ENCODE measurements at regions not wholly inside any gene's neighbourhood (a gene's known extent, or its start where the extent isn't known, plus 50 kb on each side); places are given as distances from the start of the nearest gene placed in this dataset.

DNA sequence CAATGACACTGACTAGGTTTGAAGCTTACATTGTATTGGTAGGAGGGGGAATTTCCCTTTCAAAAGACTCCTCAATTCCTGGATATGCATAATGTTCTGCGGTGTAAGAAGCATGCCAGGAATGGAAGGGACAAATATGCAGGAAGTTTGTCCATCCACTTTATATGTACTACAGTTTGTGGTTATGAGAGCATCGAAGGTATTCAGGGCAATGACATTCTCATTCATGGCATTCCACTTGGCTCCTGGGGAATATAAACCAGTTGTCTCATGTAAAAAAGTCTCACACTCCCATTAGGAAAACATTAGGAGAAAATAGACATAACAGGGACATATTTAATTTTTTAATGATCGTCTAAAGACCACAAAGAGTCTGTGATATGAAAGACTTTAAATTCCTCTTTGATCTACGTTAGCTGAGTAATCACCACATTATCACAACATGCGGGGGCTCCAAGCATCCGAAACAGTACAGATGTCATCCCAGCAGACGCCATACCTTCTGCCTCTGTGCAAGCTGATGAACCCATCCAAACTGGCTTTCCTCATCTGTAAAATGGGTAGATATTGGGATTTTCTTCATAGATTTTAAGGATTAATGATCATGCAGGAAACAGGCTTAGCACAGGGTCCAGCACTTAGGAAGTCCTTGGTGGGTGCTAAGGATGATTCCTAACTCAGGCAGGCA is 675.3 kb downstream of the INHBA start:
- no peaks in the 10 kb centered on the region for H3K9me3 ChIP-seq (ENCODE audit: low read length)
- no peaks in the 10 kb centered on the region for H3K36me3 ChIP-seq (ENCODE audit: insufficient read depth, low read length)

DNA sequence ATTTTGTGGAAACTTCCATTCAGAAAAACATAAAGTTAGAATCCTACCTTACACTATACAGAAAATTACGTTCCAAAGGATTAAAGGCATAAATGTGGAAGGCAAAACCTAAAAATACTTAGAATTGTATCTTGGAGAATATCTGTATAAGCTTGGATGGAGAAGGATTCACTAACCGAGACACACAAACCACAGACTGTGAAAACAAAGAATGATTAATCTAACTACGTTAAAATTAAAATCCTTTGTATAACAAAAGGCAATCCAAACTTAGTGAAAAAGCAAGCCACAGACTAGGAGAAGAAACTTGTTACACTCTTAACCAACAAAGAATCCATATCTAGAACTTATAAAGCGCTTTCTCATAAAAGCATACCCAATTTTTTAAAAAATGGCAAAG is 678.8 kb downstream of the INHBA start:
- no peak overlapping the region for H3K4me3 ChIP-seq (ENCODE audit: low read length)
- H3K36me3 ChIP-seq (ENCODE audit: insufficient read depth, low read length) = no peaks in the 10 kb centered on the region
- no peak overlapping the region for H3K9ac ChIP-seq (ENCODE audit: low read length)
- no peak overlapping the region for H2AFZ ChIP-seq (ENCODE audit: low read length)
- DNase-seq = no peak
- no peaks in the 10 kb centered on the region for H3K9me3 ChIP-seq (ENCODE audit: low read length)
- no peaks in the 10 kb centered on the region for H4K20me1 ChIP-seq (ENCODE audit: insufficient read depth, low read depth, low read length)
- H3K9me2 ChIP-seq (replicated peaks; ENCODE audit: insufficient read depth, low read length) = no peaks in the 10 kb centered on the region
- H3K27ac ChIP-seq (ENCODE audit: low read length) = no peak overlapping the region
- no peaks in the 10 kb centered on the region for H3K79me2 ChIP-seq (ENCODE audit: low read length)
- H3K4me2 ChIP-seq (ENCODE audit: low read depth, low read length, poor library complexity, severe bottlenecking) = no peak overlapping the region
- H3K4me1 ChIP-seq (ENCODE audit: low read length) = no peaks in the 10 kb centered on the region
- no peaks in the 10 kb centered on the region for H3K27me3 ChIP-seq (ENCODE audit: low read length)

More for the DNA sequence above, 675.3 kb downstream of the INHBA start:
- Histone ChIP-seq H3K27ac (ENCODE audit: low read length) (no peak overlapping the region), H4K20me1 (ENCODE audit: insufficient read depth, low read depth, low read length) (no peaks in the 10 kb centered on the region), H3K4me1 (ENCODE audit: low read length) (no peaks in the 10 kb centered on the region), H3K27me3 (ENCODE audit: low read length) (no peaks in the 10 kb centered on the region), H3K79me2 (ENCODE audit: low read length) (no peaks in the 10 kb centered on the region), H3K9me2 (replicated peaks; ENCODE audit: insufficient read depth, low read length) (no peaks in the 10 kb centered on the region), H2AFZ (ENCODE audit: low read length) (no peak overlapping the region), H3K4me2 (ENCODE audit: low read depth, low read length, poor library complexity, severe bottlenecking) (no peak overlapping the region), H3K4me3 (ENCODE audit: low read length) (no peak overlapping the region), H3K9ac (ENCODE audit: low read length) (no peak overlapping the region)
- no peak for DNase-seq

DNA sequence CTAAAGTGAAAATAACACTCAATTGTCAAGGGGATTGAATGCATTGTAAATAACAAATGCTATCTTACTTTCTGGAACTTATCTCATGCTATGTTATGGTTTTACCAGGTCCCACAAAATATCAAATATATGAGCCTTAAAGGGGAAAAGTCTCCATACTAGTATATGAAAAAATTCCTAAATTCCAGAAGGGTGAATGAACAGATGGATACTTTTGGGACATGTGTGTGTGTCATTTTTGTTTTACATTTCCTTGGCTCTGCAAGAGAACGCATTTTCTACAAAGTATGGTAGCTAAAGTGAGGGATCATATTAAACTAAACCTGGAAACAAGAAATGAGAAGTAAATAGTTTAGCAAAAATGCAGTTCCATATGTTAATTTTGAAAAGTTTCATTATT is 682.8 kb downstream of the INHBA start:
- H3K36me3 ChIP-seq (ENCODE audit: insufficient read depth, low read length) = no peaks in the 10 kb centered on the region

DNA sequence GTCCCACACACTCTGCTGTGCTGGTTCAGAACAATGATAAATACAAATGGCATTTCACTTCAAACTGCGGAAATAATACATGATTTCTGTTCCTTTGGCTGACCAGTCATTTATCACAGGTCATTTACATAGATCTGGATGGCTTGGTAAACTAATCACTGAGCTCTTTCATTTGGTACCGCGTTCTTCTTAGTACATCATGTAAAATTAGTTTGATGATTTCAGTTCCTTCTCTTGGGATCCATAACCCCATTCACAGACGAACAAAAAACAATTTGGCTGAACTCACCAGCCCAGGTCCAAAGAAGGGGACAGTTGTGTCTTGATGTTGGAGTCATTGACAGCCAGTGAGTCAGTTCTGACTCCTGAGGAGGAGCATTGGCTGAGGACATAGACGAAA is 689.8 kb downstream of the INHBA start:
- H3K9me3 ChIP-seq (ENCODE audit: low read length) = no peaks in the 10 kb centered on the region
- H3K36me3 ChIP-seq (ENCODE audit: insufficient read depth, low read length) = no peaks in the 10 kb centered on the region
- no peak overlapping the region for H3K27ac ChIP-seq (ENCODE audit: low read length)
- H3K9me2 ChIP-seq (replicated peaks; ENCODE audit: insufficient read depth, low read length) = no peaks in the 10 kb centered on the region
- no peak overlapping the region for H3K4me2 ChIP-seq (ENCODE audit: low read depth, low read length, poor library complexity, severe bottlenecking)
- H3K79me2 ChIP-seq (ENCODE audit: low read length) = no peaks in the 10 kb centered on the region
- no peak overlapping the region for H3K9ac ChIP-seq (ENCODE audit: low read length)
- no peak overlapping the region for H3K4me3 ChIP-seq (ENCODE audit: low read length)
- no peak for DNase-seq
- H4K20me1 ChIP-seq (ENCODE audit: insufficient read depth, low read depth, low read length) = no peaks in the 10 kb centered on the region
- H2AFZ ChIP-seq (ENCODE audit: low read length) = no peak overlapping the region
- no peaks in the 10 kb centered on the region for H3K4me1 ChIP-seq (ENCODE audit: low read length)
- no peaks in the 10 kb centered on the region for H3K27me3 ChIP-seq (ENCODE audit: low read length)

More for the DNA sequence above, 682.8 kb downstream of the INHBA start:
- no peak for DNase-seq
- Histone ChIP-seq H3K4me3 (ENCODE audit: low read length) (no peak overlapping the region), H3K4me1 (ENCODE audit: low read length) (no peaks in the 10 kb centered on the region), H4K20me1 (ENCODE audit: insufficient read depth, low read depth, low read length) (no peaks in the 10 kb centered on the region), H3K4me2 (ENCODE audit: low read depth, low read length, poor library complexity, severe bottlenecking) (no peak overlapping the region), H3K9me2 (replicated peaks; ENCODE audit: insufficient read depth, low read length) (no peaks in the 10 kb centered on the region), H3K79me2 (ENCODE audit: low read length) (no peaks in the 10 kb centered on the region), H3K27me3 (ENCODE audit: low read length) (no peaks in the 10 kb centered on the region), H3K9ac (ENCODE audit: low read length) (no peak overlapping the region), H3K27ac (ENCODE audit: low read length) (no peak overlapping the region), H2AFZ (ENCODE audit: low read length) (no peak overlapping the region), H3K9me3 (ENCODE audit: low read length) (no peaks in the 10 kb centered on the region)

DNA sequence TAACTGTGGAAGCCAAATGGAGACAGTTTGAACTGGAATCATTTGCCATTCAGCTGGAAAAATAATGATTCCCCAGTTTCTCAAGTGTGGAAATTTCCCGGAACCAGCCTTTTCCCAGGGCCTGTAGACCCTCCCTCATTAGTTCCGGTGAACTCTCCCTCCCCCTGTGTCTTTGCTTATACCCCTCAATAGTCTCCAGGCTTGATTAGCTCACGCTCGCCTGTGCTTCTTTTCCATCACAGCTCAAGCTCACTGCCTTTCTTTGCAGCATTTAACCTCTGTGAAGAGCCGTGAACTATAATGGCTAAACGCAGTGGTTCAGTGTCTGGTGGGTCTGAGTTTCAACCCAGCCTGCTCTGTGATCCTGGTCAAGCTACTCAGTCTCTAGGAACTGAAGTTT is 690.8 kb downstream of the INHBA start:
- Histone ChIP-seq H3K4me3 (ENCODE audit: low read length) (no peak overlapping the region), H3K36me3 (ENCODE audit: insufficient read depth, low read length) (no peaks in the 10 kb centered on the region)

DNA sequence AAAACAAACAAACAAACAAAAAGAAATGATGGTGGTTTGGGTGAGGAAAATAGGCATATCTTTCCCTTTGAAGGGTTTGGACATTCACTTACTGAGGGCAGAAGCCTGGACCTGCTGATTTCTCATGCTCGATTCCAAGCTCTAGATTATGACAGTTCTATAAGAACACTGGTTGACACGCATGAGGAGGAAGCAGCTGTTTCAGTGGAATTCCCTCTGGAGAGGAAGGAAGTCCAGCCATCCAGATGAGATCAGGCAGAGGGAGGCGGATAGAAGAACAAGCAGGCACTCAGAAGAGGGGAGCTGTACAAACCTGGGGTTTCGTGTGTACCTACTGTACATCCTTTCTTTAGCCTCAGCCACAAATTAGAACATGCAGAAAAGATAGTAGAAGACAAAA is 691.9 kb downstream of the INHBA start:
- no peaks in the 10 kb centered on the region for H4K20me1 ChIP-seq (ENCODE audit: insufficient read depth, low read depth, low read length)
- H3K4me2 ChIP-seq (ENCODE audit: low read depth, low read length, poor library complexity, severe bottlenecking) = no peak overlapping the region
- H3K27me3 ChIP-seq (ENCODE audit: low read length) = no peaks in the 10 kb centered on the region
- H3K36me3 ChIP-seq (ENCODE audit: insufficient read depth, low read length) = no peaks in the 10 kb centered on the region
- no peak overlapping the region for H2AFZ ChIP-seq (ENCODE audit: low read length)
- H3K9ac ChIP-seq (ENCODE audit: low read length) = no peak overlapping the region
- no peak overlapping the region for H3K27ac ChIP-seq (ENCODE audit: low read length)
- no peaks in the 10 kb centered on the region for H3K79me2 ChIP-seq (ENCODE audit: low read length)
- no peak for DNase-seq
- H3K9me3 ChIP-seq (ENCODE audit: low read length) = no peaks in the 10 kb centered on the region
- H3K9me2 ChIP-seq (replicated peaks; ENCODE audit: insufficient read depth, low read length) = no peaks in the 10 kb centered on the region
- no peaks in the 10 kb centered on the region for H3K4me1 ChIP-seq (ENCODE audit: low read length)
- no peak overlapping the region for H3K4me3 ChIP-seq (ENCODE audit: low read length)

More for the DNA sequence above, 690.8 kb downstream of the INHBA start:
- Histone ChIP-seq H3K27ac (ENCODE audit: low read length) (no peak overlapping the region), H3K4me2 (ENCODE audit: low read depth, low read length, poor library complexity, severe bottlenecking) (no peak overlapping the region), H3K9me2 (replicated peaks; ENCODE audit: insufficient read depth, low read length) (no peaks in the 10 kb centered on the region), H3K79me2 (ENCODE audit: low read length) (no peaks in the 10 kb centered on the region), H3K9ac (ENCODE audit: low read length) (no peak overlapping the region), H4K20me1 (ENCODE audit: insufficient read depth, low read depth, low read length) (no peaks in the 10 kb centered on the region), H3K9me3 (ENCODE audit: low read length) (no peaks in the 10 kb centered on the region), H3K27me3 (ENCODE audit: low read length) (no peaks in the 10 kb centered on the region), H3K4me1 (ENCODE audit: low read length) (no peaks in the 10 kb centered on the region), H2AFZ (ENCODE audit: low read length) (no peak overlapping the region)
- DNase-seq = no peak

DNA sequence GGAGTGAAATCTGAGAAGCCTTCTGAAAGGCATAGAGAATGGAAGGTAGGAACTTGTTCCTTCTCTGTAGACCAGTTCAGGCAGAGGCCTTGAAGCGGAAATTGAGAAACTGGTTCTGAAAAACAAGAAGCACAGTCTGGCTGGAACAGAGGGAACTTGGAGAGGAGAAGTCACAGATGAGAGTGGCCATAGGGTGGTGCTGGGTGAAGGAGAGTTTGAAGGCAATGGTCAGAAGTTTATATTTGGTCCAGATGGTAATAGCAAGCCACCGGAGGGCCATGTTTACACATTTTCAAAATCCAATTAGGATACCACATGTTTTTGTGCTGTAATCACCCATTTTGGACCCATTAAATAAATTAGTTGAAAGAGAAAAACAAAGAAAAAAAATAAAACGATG is 692.5 kb downstream of the INHBA start:
- no peak overlapping the region for H3K4me2 ChIP-seq (ENCODE audit: low read depth, low read length, poor library complexity, severe bottlenecking)
- no peak for DNase-seq
- H3K27ac ChIP-seq (ENCODE audit: low read length) = no peak overlapping the region
- H3K36me3 ChIP-seq (ENCODE audit: insufficient read depth, low read length) = no peaks in the 10 kb centered on the region
- H3K4me1 ChIP-seq (ENCODE audit: low read length) = no peaks in the 10 kb centered on the region
- H3K27me3 ChIP-seq (ENCODE audit: low read length) = no peaks in the 10 kb centered on the region
- no peaks in the 10 kb centered on the region for H3K79me2 ChIP-seq (ENCODE audit: low read length)
- no peaks in the 10 kb centered on the region for H4K20me1 ChIP-seq (ENCODE audit: insufficient read depth, low read depth, low read length)
- H3K9me3 ChIP-seq (ENCODE audit: low read length) = no peaks in the 10 kb centered on the region
- no peak overlapping the region for H2AFZ ChIP-seq (ENCODE audit: low read length)
- H3K9ac ChIP-seq (ENCODE audit: low read length) = no peak overlapping the region
- no peak overlapping the region for H3K4me3 ChIP-seq (ENCODE audit: low read length)
- no peaks in the 10 kb centered on the region for H3K9me2 ChIP-seq (replicated peaks; ENCODE audit: insufficient read depth, low read length)

DNA sequence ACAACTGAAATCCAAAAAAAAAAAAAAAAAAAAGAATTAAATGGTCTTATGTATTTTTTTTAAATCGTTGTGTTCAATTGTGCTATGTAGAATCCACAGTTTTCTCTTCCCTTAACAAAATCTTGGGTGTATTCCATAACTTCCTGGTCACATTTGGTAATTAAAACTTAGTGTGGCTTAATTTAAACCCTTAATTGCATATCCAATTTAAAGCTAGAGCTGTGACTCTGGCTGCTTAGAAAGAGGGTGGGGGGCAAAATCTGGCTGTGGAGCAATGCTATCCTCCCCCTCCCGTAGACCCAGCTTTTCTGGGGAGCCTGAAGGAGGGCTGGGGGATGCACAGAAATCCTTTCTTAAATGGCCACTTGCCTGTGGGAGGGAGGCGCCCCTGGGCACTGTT is 695.1 kb downstream of the INHBA start:
- Histone ChIP-seq H3K4me2 (ENCODE audit: low read depth, low read length, poor library complexity, severe bottlenecking) (no peak overlapping the region), H3K9me2 (replicated peaks; ENCODE audit: insufficient read depth, low read length) (no peaks in the 10 kb centered on the region), H3K79me2 (ENCODE audit: low read length) (no peaks in the 10 kb centered on the region), H3K4me3 (ENCODE audit: low read length) (no peak overlapping the region), H3K27me3 (ENCODE audit: low read length) (no peaks in the 10 kb centered on the region), H3K9me3 (ENCODE audit: low read length) (no peaks in the 10 kb centered on the region), H3K4me1 (ENCODE audit: low read length) (no peaks in the 10 kb centered on the region), H3K9ac (ENCODE audit: low read length) (no peak overlapping the region), H3K27ac (ENCODE audit: low read length) (no peak overlapping the region), H4K20me1 (ENCODE audit: insufficient read depth, low read depth, low read length) (no peaks in the 10 kb centered on the region), H3K36me3 (ENCODE audit: insufficient read depth, low read length) (no peaks in the 10 kb centered on the region), H2AFZ (ENCODE audit: low read length) (no peak overlapping the region)
- no peak for DNase-seq
